ENCODE measurements at regions not wholly inside any gene's neighbourhood (a gene's known extent, or its start where the extent isn't known, plus 50 kb on each side); places are given as distances from the start of the nearest gene placed in this dataset.

DNA sequence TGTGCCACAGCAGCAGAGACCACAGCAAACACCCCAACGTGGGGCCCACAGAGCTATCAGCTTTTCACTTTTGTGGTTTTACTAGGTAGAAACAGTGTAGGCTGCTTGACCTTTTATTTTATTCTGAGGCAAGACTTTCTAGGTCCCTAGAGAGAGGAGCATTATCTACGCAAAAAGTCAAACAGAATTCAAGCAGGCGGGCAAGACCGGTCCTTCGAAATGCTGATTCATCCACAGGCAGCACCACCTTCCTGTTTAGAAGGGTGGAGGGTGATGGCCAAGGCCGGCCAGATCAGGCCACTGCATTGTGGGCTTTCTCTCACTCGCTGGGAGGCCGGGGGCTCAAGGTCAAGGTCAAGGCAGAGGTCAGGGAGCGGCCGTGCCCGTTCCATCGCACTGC, 573.0 kb downstream of the GALR1 start:
- no peaks in the 10 kb centered on the region for H3K9me3 Mint-ChIP-seq (ENCODE audit: insufficient read depth)
- DNase-seq (no peak), ATAC-seq (no peak)
- POLR2A ChIA-PET = no interaction called here
- no peaks in the 10 kb centered on the region for H3K4me1 Mint-ChIP-seq (ENCODE audit: low read depth)
- no peaks in the 10 kb centered on the region for H3K36me3 Mint-ChIP-seq (ENCODE audit: low read depth)
- CTCF ChIA-PET = no interaction called here
- H3K27ac Mint-ChIP-seq = no peak overlapping the region
- no peak overlapping the region for H3K4me3 Mint-ChIP-seq
- H3K27me3 Mint-ChIP-seq (ENCODE audit: low read depth) = no peaks in the 10 kb centered on the region

DNA sequence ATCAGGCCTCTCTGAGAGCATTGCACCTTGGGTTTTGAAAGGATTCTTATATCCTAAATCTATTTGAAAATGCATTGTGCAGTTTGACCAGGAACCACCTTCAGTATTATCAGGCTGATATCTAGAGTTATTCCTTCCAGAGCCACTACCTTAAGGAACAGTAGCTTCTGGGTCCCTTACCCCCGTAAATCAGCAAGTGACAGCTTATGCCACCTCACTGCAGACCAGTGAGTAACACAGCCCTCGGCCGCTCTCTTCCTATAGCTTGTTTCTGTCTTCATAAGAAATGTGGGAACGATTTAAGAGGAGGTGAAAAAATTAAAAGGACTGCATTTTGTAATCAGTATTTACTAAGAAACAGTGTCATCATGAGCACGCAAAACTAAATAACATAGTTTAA, 584.2 kb downstream of the GALR1 start:
- H3K27me3 Mint-ChIP-seq (ENCODE audit: low read depth) = no peaks in the 10 kb centered on the region
- ATAC-seq (no peak), DNase-seq (no peak)
- H3K9me3 Mint-ChIP-seq (ENCODE audit: insufficient read depth) = no peaks in the 10 kb centered on the region
- H3K4me1 Mint-ChIP-seq (ENCODE audit: low read depth) = no peaks in the 10 kb centered on the region
- POLR2A ChIA-PET = no interaction called here
- no peaks in the 10 kb centered on the region for H3K36me3 Mint-ChIP-seq (ENCODE audit: low read depth)
- CTCF ChIA-PET = no interaction called here
- no peak overlapping the region for H3K4me3 Mint-ChIP-seq
- H3K27ac Mint-ChIP-seq = no peak overlapping the region

DNA sequence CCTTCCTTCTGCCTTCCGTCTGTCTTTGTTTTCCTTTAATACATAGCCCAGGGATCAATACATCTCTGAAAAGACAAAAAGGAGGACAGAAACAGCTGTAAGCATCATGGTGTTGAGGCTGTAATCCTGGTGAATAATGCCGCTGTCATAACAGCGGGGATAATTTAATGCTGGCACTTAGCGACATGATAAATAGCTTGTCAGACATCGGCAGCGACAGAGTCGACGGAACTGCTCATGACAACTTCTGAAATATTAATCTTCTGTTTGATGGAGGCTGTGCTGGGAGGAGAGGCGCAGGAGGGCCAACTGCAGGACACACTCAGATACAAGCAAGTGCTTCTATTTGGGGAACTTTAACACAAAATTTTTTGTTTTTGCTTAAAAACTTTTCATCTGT, 602.2 kb downstream of the GALR1 start:
- no peaks in the 10 kb centered on the region for H3K4me1 Mint-ChIP-seq (ENCODE audit: low read depth)
- no peaks in the 10 kb centered on the region for H3K9me3 Mint-ChIP-seq (ENCODE audit: insufficient read depth)
- H3K27me3 Mint-ChIP-seq (ENCODE audit: low read depth) = peaks cover 5% of the 10 kb centered on the region
- H3K36me3 Mint-ChIP-seq (ENCODE audit: low read depth) = no peaks in the 10 kb centered on the region
- no peak for DNase-seq
- H3K4me3 Mint-ChIP-seq = no peak overlapping the region
- CTCF ChIA-PET = no interaction called here
- ATAC-seq = no peak
- POLR2A ChIA-PET = no interaction called here
- no peak overlapping the region for H3K27ac Mint-ChIP-seq

DNA sequence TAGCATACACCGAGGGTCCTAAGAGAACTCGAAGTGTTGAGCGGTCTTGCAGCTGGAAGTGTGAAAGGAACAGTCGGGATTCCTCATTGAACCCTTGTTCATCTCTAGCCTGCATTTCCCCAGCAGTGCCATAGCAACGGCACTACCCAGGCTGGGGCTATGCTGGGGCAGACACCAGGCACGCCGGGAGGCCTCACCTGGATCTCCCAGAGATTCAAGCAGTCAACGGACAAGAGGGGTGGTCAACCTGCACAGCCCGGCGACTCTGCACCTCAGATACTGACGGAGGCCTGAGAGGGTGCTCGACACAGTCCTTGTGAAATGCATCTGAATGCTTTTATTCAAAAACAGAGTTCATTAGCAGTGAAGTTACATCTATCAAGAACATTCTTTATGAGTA, 604.2 kb downstream of the GALR1 start:
- Mint-ChIP-seq H3K27ac (no peak overlapping the region), H3K36me3 (ENCODE audit: low read depth) (no peaks in the 10 kb centered on the region), H3K4me1 (ENCODE audit: low read depth) (no peaks in the 10 kb centered on the region), H3K27me3 (ENCODE audit: low read depth) (peaks cover 5% of the 10 kb centered on the region), H3K9me3 (ENCODE audit: insufficient read depth) (no peaks in the 10 kb centered on the region), H3K4me3 (no peak overlapping the region)
- ATAC-seq (no peak), DNase-seq (no peak)
- ChIA-PET POLR2A (no interaction called here), CTCF (no interaction called here)

DNA sequence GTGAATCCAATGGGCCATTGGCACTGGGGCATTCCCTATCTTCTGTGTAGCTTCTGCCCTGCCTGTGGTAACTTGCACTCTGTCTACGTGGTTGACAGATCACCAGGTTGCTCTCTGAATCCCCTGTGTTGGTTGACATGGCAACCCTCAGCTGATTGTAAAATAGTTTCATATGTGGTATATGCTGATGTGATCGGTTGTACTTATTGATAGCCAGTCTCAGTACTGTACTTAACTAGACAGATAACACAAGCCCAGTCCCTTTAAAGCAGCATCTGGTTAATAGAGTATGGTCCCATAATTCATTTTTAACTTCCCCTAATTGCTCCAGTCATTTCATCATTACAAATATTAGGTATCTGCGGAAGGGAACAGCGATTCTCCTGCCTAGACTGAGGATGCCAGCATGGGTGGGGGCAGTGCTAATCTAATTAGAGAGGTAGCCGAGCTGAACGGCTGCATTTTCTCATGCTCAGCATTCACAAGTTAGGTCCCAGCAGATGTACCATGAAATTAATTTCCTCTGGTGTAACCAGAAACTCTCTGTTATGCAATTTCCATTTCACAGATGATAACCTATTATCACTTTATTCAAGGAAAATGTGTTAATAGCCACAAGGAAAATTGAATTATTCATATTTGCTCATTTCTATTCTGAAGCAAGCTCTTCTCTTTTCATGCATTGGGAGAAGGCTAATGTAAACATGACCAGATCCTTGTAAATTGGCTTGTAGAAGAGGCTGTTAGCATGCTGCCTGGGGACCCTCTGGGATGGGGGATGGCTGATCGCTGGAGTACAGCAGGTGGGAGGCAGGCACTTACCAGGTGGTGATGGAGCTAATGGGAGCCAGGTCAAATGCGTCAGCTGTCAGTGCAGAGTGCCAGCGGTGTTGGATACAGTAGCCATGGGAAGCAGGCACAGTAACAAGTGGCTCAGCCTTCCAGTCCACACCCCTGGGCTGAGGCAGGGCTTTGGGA, 608.3 kb downstream of the GALR1 start:
- Mint-ChIP-seq H3K36me3 (ENCODE audit: low read depth) (no peaks in the 10 kb centered on the region), H3K4me3 (no peak overlapping the region), H3K27me3 (ENCODE audit: low read depth) (no peaks in the 10 kb centered on the region), H3K27ac (no peak overlapping the region), H3K9me3 (ENCODE audit: insufficient read depth) (no peaks in the 10 kb centered on the region), H3K4me1 (ENCODE audit: low read depth) (no peaks in the 10 kb centered on the region)
- no peak for ATAC-seq
- CTCF ChIA-PET = no interaction called here
- POLR2A ChIA-PET = no interaction called here
- DNase-seq = no peak

DNA sequence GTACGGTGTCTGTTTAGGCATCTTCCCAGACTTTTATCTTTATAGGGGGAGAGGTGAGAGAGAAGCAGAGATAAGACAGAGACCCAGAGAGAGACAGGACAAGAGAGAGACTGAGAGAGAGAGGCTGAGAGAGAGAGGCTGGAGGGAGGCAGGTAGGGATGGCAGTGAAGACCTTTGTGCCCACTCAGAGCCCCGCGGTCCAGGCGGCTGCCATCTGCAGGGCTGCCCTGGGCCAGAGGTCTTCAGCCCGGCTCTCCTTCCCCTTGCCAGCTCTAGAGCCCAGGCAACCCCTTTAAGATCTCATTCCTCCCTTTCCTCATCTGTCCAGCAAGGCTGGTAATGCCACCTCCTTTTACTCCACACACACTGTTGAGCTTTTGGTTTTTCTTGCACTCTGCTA, 610.0 kb downstream of the GALR1 start:
- no peaks in the 10 kb centered on the region for H3K27me3 Mint-ChIP-seq (ENCODE audit: low read depth)
- DNase-seq (no peak), ATAC-seq (no peak)
- no peaks in the 10 kb centered on the region for H3K36me3 Mint-ChIP-seq (ENCODE audit: low read depth)
- no peaks in the 10 kb centered on the region for H3K4me1 Mint-ChIP-seq (ENCODE audit: low read depth)
- H3K27ac Mint-ChIP-seq = no peak overlapping the region
- no peaks in the 10 kb centered on the region for H3K9me3 Mint-ChIP-seq (ENCODE audit: insufficient read depth)
- CTCF ChIA-PET = no interaction called here
- H3K4me3 Mint-ChIP-seq = no peak overlapping the region
- POLR2A ChIA-PET = no interaction called here

DNA sequence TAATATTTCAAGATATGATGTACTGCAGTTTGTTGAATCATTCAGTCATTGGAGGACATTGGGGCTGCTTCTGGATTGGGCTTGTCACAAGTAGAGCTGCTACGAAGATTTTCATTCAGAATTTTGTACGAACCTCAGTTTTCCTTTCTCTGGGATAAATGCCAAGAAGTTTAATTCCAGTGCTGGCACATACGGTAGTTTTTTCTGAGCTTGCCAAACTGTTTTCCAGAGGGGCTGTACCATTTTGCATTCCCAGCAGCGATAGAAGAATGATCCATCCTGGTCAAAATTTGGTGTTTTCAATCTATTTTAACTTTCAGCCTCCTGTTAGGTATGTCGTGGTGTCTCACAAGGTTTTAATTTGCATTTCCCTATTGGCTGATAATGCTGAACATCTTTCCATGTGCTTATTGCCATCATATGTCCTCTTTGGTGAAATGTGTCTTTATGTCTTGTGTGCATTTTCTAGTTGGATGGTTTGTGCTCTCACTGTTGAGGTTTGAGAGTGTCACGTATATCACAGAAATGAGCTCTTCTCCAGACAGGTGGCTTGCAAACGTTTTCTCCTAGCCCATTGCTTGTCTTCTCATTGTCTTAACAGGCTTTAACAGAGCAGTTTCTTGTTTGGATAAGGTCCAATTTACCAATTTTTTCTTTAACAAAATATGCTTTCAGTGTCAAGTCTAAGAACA, 612.6 kb downstream of the GALR1 start:
- Mint-ChIP-seq H3K4me1 (ENCODE audit: low read depth) (no peaks in the 10 kb centered on the region), H3K4me3 (no peak overlapping the region), H3K27me3 (ENCODE audit: low read depth) (no peaks in the 10 kb centered on the region), H3K9me3 (ENCODE audit: insufficient read depth) (no peaks in the 10 kb centered on the region), H3K27ac (no peak overlapping the region), H3K36me3 (ENCODE audit: low read depth) (no peaks in the 10 kb centered on the region)
- DNase-seq (no peak), ATAC-seq (no peak)
- ChIA-PET CTCF (no interaction called here), POLR2A (no interaction called here)

DNA sequence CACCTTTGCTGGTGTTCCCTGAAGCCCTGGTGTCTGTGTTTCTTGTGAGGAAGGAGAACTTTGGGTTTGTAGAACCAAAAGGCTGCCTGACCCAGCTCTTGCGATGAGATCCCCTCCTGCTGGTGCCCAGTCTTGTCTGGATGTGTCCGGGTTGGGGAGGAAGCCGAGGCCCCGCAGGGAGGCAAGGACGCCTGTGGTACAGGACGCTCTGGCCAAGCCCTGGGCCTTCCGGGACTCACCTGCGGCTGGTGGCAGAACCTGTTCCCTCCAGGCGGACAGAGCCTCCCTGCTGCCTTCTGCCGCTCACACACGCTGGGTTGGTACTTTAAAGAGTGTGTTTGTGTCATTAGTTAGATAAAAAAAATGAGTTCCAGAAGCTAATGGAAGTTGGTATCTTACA, 616.2 kb downstream of the GALR1 start:
- no peaks in the 10 kb centered on the region for H3K36me3 Mint-ChIP-seq (ENCODE audit: low read depth)
- ATAC-seq = no peak
- POLR2A ChIA-PET = no interaction called here

DNA sequence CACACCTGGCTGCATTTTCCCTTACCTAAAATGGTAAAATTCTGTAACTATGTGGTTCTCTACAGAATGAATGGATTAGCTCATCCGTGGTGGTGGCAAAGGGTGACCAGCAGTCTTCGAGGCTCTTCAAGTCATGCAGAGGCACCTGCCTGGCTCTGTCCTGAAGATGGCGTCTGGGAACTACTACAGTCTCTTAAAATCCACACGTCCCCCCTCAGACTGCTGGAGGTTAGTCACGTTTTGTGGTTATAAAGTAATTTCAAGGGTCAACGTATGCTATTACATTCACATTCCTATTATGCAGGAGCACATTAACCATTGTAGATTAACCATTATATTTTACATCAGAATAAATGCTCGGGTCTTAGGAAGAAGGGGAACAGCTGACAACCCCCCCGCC, 616.7 kb downstream of the GALR1 start:
- DNase-seq (no peak), ATAC-seq (no peak)
- no peak overlapping the region for H3K27ac Mint-ChIP-seq
- CTCF ChIA-PET = no interaction called here
- no peaks in the 10 kb centered on the region for H3K36me3 Mint-ChIP-seq (ENCODE audit: low read depth)
- H3K4me3 Mint-ChIP-seq = no peak overlapping the region
- H3K27me3 Mint-ChIP-seq (ENCODE audit: low read depth) = no peaks in the 10 kb centered on the region
- no peaks in the 10 kb centered on the region for H3K4me1 Mint-ChIP-seq (ENCODE audit: low read depth)
- POLR2A ChIA-PET = no interaction called here
- no peaks in the 10 kb centered on the region for H3K9me3 Mint-ChIP-seq (ENCODE audit: insufficient read depth)

More for the DNA sequence above, 616.2 kb downstream of the GALR1 start:
- no peak for DNase-seq
- Mint-ChIP-seq H3K27me3 (ENCODE audit: low read depth) (no peaks in the 10 kb centered on the region), H3K4me3 (no peak overlapping the region), H3K4me1 (ENCODE audit: low read depth) (no peaks in the 10 kb centered on the region), H3K9me3 (ENCODE audit: insufficient read depth) (no peaks in the 10 kb centered on the region), H3K27ac (no peak overlapping the region)
- CTCF ChIA-PET = no interaction called here

DNA sequence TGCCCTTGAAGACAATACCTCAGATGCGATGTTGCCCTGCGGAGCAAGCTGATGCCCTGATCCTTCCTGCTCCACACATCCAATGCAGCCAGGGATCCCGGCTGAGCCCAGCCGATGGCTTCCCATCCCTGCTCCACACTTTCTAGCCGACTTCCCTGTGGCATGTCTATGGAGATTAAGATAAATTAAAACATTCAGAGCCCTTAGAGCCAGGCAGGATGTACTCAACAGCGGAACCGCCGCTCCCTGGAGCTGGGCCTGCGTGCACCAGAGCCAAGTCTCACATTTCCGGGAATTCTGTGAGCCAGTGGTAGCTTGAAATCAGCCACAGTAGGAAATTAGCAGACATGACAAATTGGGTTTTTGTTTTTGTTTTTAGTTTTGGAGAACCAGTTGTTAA, 620.6 kb downstream of the GALR1 start:
- Mint-ChIP-seq H3K4me1 (ENCODE audit: low read depth) (no peaks in the 10 kb centered on the region), H3K27me3 (ENCODE audit: low read depth) (no peaks in the 10 kb centered on the region), H3K4me3 (no peak overlapping the region), H3K9me3 (ENCODE audit: insufficient read depth) (no peaks in the 10 kb centered on the region), H3K36me3 (ENCODE audit: low read depth) (no peaks in the 10 kb centered on the region), H3K27ac (no peak overlapping the region)
- no peak for ATAC-seq
- ChIA-PET POLR2A (no interaction called here), CTCF (no interaction called here)
- no peak for DNase-seq

DNA sequence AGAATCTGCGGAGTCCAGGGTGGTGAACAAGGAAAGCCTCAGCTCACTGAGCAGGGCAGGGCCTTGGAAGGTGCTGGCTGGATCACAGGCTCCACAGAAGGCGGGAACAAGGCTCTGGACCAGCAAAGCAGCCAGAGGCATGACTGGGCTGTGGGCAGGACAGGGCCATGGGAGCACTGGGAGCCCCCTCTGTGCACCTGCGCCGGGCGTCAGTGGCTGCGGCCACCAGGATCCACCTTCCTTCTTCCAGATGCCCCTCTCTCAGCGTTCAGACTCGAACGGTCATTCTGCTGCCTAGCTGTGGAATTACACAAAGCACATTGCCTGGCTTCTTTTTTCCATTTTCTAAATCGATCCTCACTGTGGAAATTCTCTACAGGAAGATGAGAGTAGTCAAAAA, 621.2 kb downstream of the GALR1 start:
- POLR2A ChIA-PET = no interaction called here
- Mint-ChIP-seq H3K4me1 (ENCODE audit: low read depth) (no peaks in the 10 kb centered on the region), H3K27me3 (ENCODE audit: low read depth) (no peaks in the 10 kb centered on the region), H3K9me3 (ENCODE audit: insufficient read depth) (no peaks in the 10 kb centered on the region), H3K27ac (no peak overlapping the region), H3K36me3 (ENCODE audit: low read depth) (no peaks in the 10 kb centered on the region), H3K4me3 (no peak overlapping the region)
- no peak for ATAC-seq
- CTCF ChIA-PET = no interaction called here
- DNase-seq = no peak

DNA sequence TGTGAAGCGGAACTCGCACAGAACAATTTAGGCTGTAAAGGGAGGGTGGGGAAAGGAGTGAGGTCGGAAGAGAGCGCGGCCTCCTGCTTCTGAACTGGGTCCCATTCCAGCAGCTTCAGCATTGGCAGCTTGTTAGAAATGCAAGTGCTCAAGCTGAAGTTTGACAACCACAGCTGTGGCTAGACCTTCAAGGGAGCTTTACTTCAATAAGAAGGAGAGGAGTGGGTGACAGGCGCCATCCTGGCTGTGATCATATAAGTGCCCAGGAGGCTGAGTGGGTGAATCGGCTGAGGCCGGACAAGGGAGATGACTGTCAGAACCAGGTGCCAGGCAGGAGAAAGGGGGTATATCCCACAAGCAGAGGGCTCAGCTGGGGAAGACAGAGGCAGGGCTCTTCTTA, 622.5 kb downstream of the GALR1 start:
- no peaks in the 10 kb centered on the region for H3K36me3 Mint-ChIP-seq (ENCODE audit: low read depth)
- DNase-seq (no peak), ATAC-seq (no peak)
- H3K9me3 Mint-ChIP-seq (ENCODE audit: insufficient read depth) = no peaks in the 10 kb centered on the region
- H3K27me3 Mint-ChIP-seq (ENCODE audit: low read depth) = no peaks in the 10 kb centered on the region
- POLR2A ChIA-PET = no interaction called here
- H3K4me3 Mint-ChIP-seq = no peak overlapping the region
- H3K4me1 Mint-ChIP-seq (ENCODE audit: low read depth) = no peaks in the 10 kb centered on the region
- no peak overlapping the region for H3K27ac Mint-ChIP-seq
- CTCF ChIA-PET = no interaction called here

Measured in activated CD8-positive, alpha-beta T cell treated with anti-CD3 and anti-CD28 coated beads, Interleukin-2, amount 10 ng/mL, durations not matched to agents 7 days and 5 days (primary cell).